CD4-positive, alpha-beta T cell treated with Interleukin-2 at 100 ng/mL for 4 hours (primary cell): ENCODE measurements at regions not wholly inside any gene's neighbourhood (a gene's known extent, or its start where the extent isn't known, plus 50 kb on each side); places are given as distances from the start of the nearest gene placed in this dataset.
"Not testable (repeated sequence)": the region's sequence is repeated elsewhere in the genome, so short reads cannot be mapped to it uniquely, and the experiment has no call there.

Experiments used
- DNase-seq: peaks from one replicate; pipeline ENCODE4 v3.0.0-alpha.2; 2020; ENCODE audit warnings: low spot score

DNA sequence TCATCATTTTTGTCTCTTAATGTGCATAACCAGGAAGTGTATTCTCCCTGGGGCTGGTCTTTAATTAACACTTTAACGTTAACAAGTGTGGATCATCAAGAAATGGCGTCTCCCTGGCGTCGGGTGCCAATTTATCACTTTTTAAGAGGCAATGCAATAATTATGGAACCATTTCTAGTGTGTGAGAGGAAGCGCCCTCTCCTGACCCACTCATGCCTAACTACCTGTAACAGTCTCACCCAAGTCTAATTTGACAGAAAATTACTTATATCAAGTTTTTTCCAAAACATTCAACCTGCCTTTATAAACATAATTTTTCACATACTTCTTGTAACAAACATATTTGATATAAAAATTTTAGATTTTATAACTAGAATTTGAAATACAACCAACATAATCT, 905.3 kb upstream of the MDGA2 start:
- no peak for DNase-seq

DNA sequence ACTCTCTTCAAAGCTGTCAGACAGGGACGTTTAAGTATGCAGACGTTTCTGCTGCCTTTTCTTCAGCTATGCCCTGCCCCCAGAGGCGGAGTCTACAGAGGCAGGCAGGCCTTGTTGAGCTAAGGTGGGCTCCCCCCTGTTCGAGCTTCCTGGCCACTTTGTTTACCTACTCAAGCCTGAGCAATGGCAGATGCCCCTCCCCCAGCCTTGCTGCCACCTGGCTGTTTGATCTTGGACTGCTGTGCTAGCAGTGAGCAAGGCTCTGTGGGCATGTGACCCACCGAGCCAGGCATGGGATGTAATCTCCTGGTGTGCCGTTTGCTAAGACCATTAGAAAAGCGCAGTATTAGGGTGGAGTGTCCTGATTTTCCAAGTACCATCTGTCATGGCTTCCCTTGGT, 900.4 kb upstream of the MDGA2 start:
- no peak for DNase-seq

DNA sequence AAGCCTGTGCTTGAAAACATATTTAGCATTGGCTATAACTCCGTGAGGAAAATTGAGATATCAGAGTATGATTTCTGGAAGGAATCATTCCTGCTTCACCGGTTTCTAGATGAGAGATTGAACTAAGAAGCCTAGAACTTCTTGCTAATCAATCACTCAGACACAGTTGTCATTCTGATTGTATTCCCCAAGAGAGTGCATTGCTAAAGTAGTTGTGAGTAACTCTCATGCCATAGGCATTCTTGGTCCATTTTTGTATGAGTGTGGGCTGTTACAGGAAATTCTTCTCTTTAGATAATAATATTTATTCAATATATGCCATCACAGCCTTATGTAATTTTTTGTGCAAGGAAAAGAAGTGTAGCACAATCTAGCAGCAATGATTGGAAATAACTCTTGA, 893.3 kb upstream of the MDGA2 start:
- DNase-seq: no peak

DNA sequence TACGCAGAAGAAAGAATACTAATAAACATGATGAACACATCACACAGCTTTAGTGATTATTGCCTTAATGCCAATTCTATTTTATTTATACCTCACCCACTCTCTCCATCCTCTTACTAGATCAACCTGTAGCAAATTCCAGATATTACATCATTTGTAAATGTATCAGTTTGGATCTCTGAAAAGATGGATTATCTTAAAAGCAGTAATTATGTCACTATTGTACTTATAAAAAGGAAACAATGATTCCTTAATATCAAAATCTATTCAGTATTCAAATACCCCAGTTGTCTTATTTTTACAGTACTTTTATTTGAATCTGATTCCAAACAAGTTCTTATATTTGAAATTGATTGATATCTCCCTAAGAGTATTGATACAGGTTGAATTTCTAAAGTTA, 892.8 kb upstream of the MDGA2 start:
- DNase-seq: no peak

DNA sequence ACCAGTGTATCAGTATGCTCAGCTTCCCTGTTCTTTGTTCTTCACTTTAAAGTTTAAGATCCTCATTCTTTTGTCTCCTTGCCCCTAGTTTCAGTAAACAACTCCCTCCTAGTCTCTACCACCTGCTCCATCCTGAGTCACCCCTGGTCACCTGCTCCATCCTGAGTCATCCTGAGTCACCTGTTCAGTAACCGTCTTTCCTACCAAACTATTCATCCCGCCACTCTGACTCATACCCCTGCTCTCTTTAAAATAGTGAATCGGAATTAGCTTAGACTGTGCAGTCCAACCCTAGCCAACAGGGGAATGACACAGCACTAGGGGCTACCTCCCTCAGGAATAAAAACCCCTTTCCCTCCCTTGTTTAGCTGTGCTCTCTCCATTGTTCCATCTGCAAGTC, 888.1 kb upstream of the MDGA2 start:
- DNase-seq: no peak

DNA sequence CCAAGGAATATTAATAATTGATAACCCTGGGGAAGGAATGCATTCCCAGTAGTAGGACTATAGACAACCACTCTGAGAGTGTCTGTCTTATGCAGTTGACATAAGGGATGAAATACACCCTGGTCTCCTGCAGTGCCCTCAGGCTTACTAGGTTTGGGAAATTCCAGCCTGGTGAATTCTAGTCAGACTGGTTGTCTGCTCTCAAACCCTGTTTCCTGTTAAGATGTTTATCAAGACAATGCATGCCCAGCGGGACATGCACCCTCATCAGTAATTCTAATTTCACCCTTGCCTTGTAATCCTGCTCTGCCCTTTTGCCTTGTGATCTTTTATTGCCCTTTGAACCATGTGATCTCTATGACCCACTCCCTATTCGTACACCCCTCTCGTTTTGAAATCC, 886.0 kb upstream of the MDGA2 start:
- not testable (repeated sequence) for DNase-seq

DNA sequence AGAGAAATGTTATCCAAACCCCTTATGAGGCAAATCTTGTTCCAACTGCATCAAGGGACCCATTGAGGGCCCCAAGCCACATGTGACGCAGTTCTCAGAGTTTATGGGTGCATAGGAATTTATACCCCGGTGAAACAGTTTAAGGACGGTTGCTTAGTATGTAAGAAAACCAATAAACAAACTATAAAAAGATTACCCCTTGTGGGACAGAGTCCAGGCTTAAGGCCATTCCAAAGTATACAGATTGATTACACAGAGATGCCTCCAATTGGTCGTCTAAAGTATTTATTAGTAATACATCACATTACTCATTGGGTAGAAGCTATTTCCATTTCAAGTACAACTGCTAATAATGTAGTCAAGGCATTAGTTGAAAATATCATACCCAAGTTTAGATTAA, 885.0 kb upstream of the MDGA2 start:
- no peak for DNase-seq

DNA sequence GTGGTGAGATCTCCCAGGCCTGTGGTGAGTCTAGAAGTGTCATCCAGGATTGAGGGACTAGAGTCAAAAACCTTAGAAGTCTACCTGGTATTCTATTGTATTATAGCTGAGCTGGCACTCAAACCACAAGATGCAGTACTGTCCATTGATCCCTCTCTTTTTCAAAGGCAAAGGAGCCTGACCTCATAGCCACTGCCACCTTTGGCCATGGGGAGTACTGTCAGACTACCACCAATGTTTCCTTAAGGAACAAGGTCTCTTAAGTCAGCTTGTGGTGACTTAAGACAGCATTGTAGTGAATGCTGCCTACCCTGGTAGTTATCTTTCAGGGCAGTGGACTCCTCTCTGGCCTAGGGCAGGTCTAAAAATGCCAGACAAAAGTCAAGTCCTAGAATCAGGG, 878.0 kb upstream of the MDGA2 start:
- DNase-seq: no peak

DNA sequence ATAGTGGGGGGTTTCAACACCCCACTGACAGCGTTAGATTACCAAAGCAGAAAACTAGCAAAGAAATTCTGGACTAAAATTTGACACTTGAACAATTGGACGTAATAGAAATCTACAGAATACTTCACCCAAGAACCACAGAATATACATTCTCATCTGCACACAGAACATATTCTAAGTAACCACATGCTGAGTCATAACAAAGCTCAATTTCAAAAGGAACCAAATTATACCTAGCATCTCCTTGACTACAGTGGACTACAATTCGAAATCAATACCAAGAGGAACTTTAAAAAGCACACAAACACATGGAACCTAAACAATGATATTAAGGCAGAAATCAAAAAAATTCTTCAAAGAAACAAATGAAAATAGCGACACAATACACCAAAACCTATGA, 871.6 kb upstream of the MDGA2 start:
- no peak for DNase-seq

DNA sequence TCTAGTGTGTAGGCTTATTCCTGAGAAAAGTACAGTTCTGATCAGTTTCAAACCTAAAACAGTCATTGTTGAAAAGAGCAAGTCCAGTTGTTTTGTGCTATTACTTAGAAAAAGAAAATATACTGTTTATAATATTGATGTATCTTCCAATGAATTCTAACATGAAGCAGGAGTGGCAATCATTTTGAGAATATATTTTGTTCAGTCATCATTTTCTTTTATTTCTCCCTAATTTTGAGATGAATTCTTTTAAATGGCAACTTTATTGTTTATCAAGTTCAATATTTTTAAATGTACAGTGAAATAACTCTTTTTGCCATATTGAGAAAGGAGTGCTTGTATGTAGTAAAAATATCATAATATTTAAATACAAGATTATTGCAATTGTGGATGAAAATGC, 862.2 kb upstream of the MDGA2 start:
- no peak for DNase-seq

DNA sequence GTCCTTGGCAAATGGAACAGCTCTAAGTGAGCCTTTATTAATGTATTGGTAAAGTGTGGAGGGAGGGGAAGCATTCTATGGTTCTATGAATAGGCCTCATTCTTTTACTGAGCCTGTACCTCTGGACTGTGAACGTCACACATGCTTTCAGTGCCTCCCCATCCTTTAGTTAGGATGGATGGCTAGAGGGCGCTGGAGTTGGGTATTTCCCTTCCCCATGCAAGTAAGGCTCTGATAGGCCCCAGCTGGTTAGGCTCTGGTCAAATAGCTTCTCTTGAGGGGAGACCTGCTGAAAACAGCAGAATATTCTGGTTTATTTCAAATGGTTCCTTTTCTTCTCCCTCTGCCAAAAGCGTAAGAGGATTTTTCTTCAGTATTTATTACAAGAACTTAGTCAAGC, 860.9 kb upstream of the MDGA2 start:
- DNase-seq: no peak

DNA sequence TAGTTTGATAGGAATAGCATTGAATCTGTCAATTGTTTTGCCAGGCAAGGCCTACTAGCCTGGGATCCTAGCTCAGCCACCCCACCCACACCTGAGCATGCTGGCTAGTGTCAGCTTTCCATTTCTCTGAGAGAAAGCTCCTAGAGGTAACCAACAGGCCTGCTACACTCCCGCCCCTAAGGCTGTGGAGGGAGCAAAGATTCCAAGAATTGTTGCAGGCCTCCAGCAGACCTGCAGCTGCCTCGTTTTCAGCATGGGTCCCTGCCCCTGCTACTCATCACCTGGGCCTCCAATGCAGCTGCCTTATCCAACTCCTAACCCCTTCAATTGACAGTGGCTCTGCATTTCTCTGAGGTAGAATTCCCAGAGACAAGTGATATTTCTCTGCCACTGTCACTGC, 852.4 kb upstream of the MDGA2 start:
- no peak for DNase-seq

DNA sequence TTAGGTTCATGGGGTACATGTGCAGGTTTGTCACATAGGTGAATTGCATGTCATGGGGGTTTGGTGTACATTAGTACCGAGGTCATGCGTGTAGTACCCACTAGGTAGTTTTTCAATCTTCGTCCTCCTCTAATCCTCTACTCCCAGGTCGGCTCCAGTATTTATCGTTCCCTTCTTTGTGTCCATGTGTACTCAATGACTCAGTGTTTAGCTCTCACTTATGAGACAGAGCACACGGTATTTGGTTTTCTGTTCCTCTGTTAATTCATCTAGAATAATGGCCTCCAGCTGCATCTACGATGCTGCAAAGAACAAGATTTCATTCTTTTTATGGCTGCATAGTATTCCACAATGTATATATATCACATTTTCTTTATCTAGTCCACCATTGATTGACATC, 850.9 kb upstream of the MDGA2 start:
- no peak for DNase-seq

DNA sequence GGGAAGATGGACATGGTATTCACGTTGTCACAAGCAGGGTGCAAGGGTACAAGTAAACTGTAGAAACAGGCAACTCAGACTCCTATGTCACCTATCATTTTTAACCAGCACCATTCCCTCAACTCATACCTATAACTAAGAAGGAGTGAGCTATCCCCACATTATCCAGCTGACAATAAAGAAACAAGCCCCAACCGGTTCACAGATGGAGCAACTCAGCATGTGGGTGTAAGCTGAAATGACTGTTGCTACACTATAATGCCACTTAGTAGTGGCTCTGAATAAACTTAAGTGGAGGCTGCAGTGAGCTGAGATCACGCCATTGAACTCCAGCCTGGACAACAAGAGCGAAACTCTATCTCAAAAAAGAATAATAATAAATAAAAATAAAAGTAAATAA, 829.5 kb upstream of the MDGA2 start:
- no peak for DNase-seq

DNA sequence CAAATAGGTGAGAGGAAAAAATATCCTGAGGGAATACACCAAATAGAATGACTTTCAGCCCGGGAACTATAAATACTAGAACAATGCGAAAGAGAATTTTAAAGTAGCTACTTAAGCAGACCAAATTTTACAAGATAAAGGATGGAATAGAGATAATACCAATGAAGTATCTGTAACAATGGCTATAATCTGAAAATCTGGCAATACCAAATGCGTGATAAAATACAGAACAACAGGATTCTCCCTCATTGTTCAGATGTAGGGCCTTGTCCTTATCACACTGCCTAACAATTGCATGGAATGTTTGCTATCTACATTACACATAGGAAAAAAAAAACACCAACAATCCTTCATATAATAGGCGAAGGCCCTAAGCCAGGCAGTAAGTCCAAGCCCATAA, 815.4 kb upstream of the MDGA2 start:
- no peak for DNase-seq

DNA sequence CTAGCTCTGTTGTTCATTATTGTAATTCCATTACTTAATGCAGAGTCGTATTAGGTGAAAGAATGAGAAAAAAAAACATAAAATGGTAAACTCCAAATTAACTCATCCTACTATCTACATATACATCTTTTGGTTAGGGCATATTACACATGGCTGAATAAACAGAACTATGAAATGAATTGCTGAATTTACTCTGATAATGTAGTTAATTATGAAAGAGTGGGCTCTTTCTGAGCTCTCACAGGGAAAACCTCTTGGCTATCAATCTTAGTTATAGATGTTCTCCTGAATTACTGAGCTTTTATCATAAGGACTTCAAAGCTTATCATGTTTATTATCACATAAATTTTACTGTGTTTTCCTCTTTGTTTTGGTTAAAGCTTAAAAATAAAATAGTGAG, 798.5 kb upstream of the MDGA2 start:
- DNase-seq: no peak

DNA sequence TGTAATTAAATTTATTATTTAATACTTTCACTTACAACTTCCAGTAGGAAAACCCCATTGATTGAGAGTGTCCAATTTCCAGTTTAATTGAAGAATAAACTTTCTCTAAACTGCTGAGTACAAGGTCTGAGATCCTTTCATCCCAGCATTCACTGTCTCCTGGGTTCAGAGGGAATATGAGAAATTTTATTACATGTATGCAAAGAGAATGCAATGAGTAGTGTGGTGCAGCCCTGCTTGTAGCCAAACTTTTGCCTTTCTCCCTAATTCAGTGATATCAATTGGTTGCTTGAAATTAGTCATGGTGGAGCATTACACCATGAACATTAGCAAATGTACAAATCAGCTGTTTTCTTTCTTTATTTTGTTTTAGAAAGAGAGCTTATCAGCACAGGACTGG, 780.6 kb upstream of the MDGA2 start:
- DNase-seq: no peak

DNA sequence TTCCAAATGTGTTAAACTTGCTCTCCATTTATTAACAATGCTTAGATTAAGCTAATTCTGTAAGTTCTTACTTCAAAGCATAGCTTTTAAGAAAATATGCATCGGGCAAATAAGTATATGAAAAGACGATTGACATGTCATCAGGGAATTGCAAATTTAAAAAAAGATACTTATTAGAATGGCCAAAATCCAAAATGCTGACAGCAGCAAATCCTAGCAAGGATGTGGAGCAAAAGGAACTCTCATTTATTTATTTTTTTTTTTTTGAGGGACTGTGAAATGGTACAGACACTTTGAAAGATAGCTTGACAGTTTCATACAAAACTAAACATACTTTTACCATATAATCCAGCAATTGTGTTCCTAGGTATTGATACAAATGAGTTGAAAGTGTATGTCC, 779.5 kb upstream of the MDGA2 start:
- no peak for DNase-seq

DNA sequence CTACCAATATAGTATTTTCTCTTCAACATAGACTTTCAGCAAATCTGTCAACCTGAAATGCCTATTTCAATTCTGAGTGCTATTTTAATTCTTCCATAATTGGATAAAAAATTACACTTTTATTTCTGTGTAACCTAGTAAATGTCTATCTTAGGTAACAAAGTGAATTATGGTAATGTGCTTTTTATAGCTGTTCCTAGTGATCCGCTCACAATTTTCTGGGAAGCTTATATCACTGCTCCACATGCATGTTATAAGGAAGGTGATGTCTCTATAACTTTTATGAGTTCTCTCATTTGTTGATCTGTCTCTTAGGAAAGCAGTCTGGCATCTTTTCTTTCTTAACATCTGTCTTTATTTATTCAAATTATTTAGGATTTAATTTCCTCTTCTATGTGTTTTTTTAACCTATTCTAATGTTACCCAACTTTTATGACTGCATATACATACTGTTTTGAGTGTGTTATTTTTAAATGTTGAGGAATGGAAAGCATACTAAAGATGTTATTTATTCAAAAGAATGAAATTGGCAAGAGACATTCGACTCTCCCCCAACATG, 777.1 kb upstream of the MDGA2 start:
- DNase-seq: no peak

DNA sequence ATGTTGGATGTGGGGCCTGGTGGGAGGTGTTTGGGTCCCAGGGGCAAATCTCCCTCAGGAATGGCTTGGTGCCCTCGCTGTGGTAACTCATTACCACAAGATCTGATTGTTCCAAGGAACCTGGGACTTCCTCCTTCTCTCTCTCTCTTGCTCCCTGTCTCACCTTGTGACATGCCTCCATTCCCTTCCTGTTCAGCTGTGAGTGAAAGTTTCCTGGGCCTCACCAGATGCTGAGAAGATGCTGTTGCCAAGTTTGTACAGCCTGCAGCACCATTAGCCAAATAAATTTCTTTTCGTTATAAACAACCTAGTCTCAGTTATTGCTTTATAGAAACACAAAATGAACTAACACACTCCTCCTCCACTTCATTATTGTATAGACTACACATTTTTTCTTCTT, 759.8 kb upstream of the MDGA2 start:
- DNase-seq: no peak

DNA sequence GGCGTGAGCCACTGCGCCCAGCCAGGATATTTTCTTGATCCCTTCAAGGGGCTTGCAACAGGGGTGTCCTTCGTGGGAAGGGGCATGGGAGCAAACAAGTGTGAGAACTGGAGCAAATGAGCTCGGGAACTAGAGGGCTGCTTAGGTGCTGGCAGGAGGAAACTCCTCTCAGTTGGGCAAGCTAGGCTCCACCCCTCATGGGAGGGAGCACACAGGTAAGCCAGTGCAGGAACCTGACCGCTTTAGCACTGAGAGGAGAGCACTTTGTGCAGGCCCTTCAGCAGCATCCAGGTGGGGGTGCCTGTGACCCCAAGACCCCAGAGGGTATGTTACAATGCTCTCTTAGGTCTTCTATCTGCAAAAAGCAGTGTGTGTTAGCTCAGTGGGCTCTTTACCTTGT, 755.4 kb upstream of the MDGA2 start:
- no peak for DNase-seq

DNA sequence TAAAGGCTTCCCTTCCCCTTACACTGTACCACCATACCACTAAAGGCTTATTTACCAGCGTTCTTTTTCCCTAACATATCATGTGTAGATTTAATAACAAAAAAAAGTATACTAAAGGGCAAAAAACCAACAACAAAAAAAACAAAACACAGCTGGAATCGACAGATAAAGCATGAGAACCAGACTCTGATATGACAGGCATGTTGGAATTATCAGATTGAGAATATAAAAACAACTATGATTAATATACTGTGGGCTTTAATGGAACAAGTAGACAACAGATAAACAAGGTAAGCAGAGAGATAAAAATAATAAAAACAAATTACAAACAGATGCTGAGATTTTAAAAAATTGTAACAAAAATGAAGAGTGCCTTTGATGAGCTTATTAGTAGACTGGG, 754.1 kb upstream of the MDGA2 start:
- DNase-seq: no peak

DNA sequence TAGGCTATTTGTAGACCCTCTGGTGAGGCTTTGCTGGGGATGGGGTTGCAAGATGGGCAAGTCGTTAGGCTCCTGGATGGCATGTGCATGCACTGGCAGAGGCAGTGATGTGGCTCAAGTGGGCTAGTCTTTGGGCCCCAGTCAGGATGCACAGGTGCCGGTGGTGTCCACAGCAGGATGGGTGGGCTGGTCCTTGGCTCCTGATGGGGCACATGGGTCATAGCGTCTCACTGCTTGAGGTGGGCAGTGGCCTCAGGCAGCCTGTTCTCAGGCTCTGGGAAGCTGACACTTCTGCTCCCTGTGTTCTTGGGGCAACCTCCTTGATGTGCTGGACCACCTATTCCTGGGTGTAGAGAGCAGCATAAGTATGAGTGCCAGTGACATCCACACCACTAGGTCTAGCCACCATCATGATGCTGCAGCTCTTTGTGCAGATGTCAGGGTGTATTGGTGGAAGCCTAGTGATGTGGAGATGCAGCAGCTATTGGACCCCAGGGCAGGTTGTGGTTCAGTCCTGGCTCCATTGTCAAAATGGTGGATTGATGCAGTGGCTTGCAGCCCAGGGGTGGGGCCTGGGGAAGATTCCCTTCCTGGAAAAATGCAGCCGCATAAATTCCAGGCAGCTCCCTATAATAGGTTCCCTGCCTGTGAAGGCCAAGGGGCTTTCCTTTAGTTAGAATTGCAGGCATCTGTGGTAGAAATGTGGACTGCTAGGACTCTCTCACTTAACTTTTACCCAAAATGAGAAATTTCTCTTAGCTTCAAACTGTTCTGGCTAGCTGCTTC, 742.5 kb upstream of the MDGA2 start:
- DNase-seq: no peak

DNA sequence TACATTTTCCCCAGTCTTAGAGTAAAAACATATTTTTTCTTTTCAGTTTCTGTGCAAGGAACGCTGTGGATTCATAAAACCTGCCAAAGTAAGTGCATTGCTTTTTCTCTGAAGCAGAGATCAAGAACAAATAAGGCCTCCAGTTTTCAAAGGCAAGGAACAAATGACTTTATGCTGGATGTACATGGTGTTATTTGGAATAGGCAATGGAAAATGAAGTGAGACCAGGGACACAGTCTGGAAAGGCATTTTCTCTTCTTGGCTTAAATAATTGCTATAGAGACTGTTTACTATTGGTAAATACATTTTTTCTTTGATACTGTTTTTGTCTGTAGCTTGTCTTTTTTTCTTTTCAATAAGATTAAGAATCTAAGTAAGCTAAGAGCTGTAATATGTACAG, 725.9 kb upstream of the MDGA2 start:
- no peak for DNase-seq
